ENCODE measurements at regions not wholly inside any gene's neighbourhood (a gene's known extent, or its start where the extent isn't known, plus 50 kb on each side); places are given as distances from the start of the nearest gene placed in this dataset.
"Not testable (repeated sequence)": the region's sequence is repeated elsewhere in the genome, so short reads cannot be mapped to it uniquely, and the experiment has no call there.

GRCh38 chr15:75782926-75783325 lies 60.3 kb upstream of the UBE2Q2 start:
- no peaks in the 10 kb centered on the region for H3K27me3 ChIP-seq
- H3K4me1 ChIP-seq = no peaks in the 10 kb centered on the region
- intact Hi-C loops (cut with DNase I; ENCODE audit: low total_unique reads) = no loop called here
- no peaks in the 10 kb centered on the region for H3K36me3 ChIP-seq
- no peak overlapping the region for H3K27ac ChIP-seq
- H3K9me3 ChIP-seq = no peaks in the 10 kb centered on the region
- H3K4me3 ChIP-seq = no peak overlapping the region
- TF ChIP-seq POLR2A (IDR thresholded peaks at IDR 0.05) = no peak
- TF ChIP-seq CTCF (IDR thresholded peaks at IDR 0.05) = no peak
- no peak for TF ChIP-seq POLR2AphosphoS5 (IDR thresholded peaks at IDR 0.05)
- no peak for DNase-seq (ENCODE audit: low spot score in 2 of 2)

- H3K27me3 ChIP-seq; H3K27ac ChIP-seq; DNase-seq (ENCODE audit: low spot score in 2 of 2); H3K9me3 ChIP-seq; H3K4me1 ChIP-seq; H3K4me3 ChIP-seq; intact Hi-C loops (cut with DNase I; ENCODE audit: low total_unique reads); H3K36me3 ChIP-seq: not testable (repeated sequence)
Observed at GRCh38 chr15:75780995-75781394, 62.3 kb upstream of the UBE2Q2 start.

- Histone ChIP-seq H3K9me3 (no peaks in the 10 kb centered on the region), H3K27ac (no peak overlapping the region), H3K36me3 (no peaks in the 10 kb centered on the region), H3K4me1 (no peaks in the 10 kb centered on the region), H3K27me3 (no peaks in the 10 kb centered on the region), H3K4me3 (no peak overlapping the region)
- no peak for DNase-seq (ENCODE audit: low spot score in 2 of 2)
- intact Hi-C loops (cut with DNase I; ENCODE audit: low total_unique reads) = no loop called here
- TF ChIP-seq POLR2AphosphoS5 (IDR thresholded peaks at IDR 0.05) = no peak
- TF ChIP-seq POLR2A (IDR thresholded peaks at IDR 0.05) = no peak
- TF ChIP-seq CTCF (IDR thresholded peaks at IDR 0.05) = no peak
Observed at GRCh38 chr15:75779504-75779903, 63.7 kb upstream of the UBE2Q2 start.

GRCh38 chr15:75776871-75777610 lies 64.4 kb upstream of the CSPG4 start:
- H3K27ac ChIP-seq; intact Hi-C loops (cut with DNase I; ENCODE audit: low total_unique reads): not testable (repeated sequence)

GRCh38 chr15:75776065-75776423 lies 63.4 kb upstream of the CSPG4 start:
- Histone ChIP-seq H3K4me3 (no peak overlapping the region), H3K9me3 (no peaks in the 10 kb centered on the region), H3K27ac (no peak overlapping the region), H3K36me3 (no peaks in the 10 kb centered on the region), H3K27me3 (no peaks in the 10 kb centered on the region), H3K4me1 (no peaks in the 10 kb centered on the region)
- intact Hi-C loops (cut with DNase I; ENCODE audit: low total_unique reads) = no loop called here
- no peak for DNase-seq (ENCODE audit: low spot score in 2 of 2)
- TF ChIP-seq CTCF (IDR thresholded peaks at IDR 0.05) (no peak), POLR2AphosphoS5 (IDR thresholded peaks at IDR 0.05) (no peak), POLR2A (IDR thresholded peaks at IDR 0.05) (no peak)

More at GRCh38 chr15:75776871-75777610, 64.4 kb upstream of the CSPG4 start:
- H3K4me1 ChIP-seq; H3K4me3 ChIP-seq; H3K36me3 ChIP-seq; H3K9me3 ChIP-seq; H3K27me3 ChIP-seq; DNase-seq (ENCODE audit: low spot score in 2 of 2): not testable (repeated sequence)

GRCh38 chr15:75775296-75776064 lies 62.8 kb upstream of the CSPG4 start:
- TF ChIP-seq POLR2A (IDR thresholded peaks at IDR 0.05) (no peak), POLR2AphosphoS5 (IDR thresholded peaks at IDR 0.05) (no peak), CTCF (IDR thresholded peaks at IDR 0.05) (no peak)
- DNase-seq (ENCODE audit: low spot score in 2 of 2) = no peak
- no peak overlapping the region for H3K27ac ChIP-seq

GRCh38 chr15:75773974-75774373 lies 61.3 kb upstream of the CSPG4 start:
- H3K4me3 ChIP-seq; DNase-seq (ENCODE audit: low spot score in 2 of 2); H3K9me3 ChIP-seq; intact Hi-C loops (cut with DNase I; ENCODE audit: low total_unique reads); H3K4me1 ChIP-seq; H3K36me3 ChIP-seq; H3K27me3 ChIP-seq; H3K27ac ChIP-seq: not testable (repeated sequence)

More at GRCh38 chr15:75775296-75776064, 62.8 kb upstream of the CSPG4 start:
- H3K4me1 ChIP-seq = no peaks in the 10 kb centered on the region
- H3K9me3 ChIP-seq = no peaks in the 10 kb centered on the region
- no peaks in the 10 kb centered on the region for H3K36me3 ChIP-seq
- no peaks in the 10 kb centered on the region for H3K27me3 ChIP-seq
- intact Hi-C loops (cut with DNase I; ENCODE audit: low total_unique reads) = no loop called here
- H3K4me3 ChIP-seq = no peak overlapping the region

- intact Hi-C loops (cut with DNase I; ENCODE audit: low total_unique reads); H3K4me3 ChIP-seq; H3K27ac ChIP-seq; H3K9me3 ChIP-seq; DNase-seq (ENCODE audit: low spot score in 2 of 2); H3K36me3 ChIP-seq; H3K4me1 ChIP-seq; H3K27me3 ChIP-seq: not testable (repeated sequence)
Observed at GRCh38 chr15:75771054-75771453, 58.4 kb upstream of the CSPG4 start.

Measured in breast epithelium (tissue), 4 donors.